Endothelial cell of umbilical vein (primary cell): ENCODE measurements at regions not wholly inside any gene's neighbourhood (a gene's known extent, or its start where the extent isn't known, plus 50 kb on each side); places are given as distances from the start of the nearest gene placed in this dataset.
"Not testable (repeated sequence)": the region's sequence is repeated elsewhere in the genome, so short reads cannot be mapped to it uniquely, and the experiment has no call there.

Experiments used
- BruUV-seq: library from RNA; stranded (reverse); fragments of 400-500 nt; replicated peaks from 2 replicates; lab custom pipeline; 2021; lab: Mats Ljungman, UMichigan
- CTCF ChIA-PET: fragments of 300-600, 350-600 bp; sonication (Branson Sonifier 250); formaldehyde crosslinking; loops from one replicate; lab custom pipeline; 2021; ENCODE audit warnings: antibody characterized with exemption, inconsistent platforms; lab: Charles Lee
- POLR2A ChIA-PET: fragments of 300-600, 350-600 bp; sonication (Branson Sonifier 250); formaldehyde crosslinking; loops from one replicate; lab custom pipeline; 2021; ENCODE audit warnings: antibody characterized with exemption, inconsistent platforms; lab: Charles Lee
- DNase-seq: peaks from one replicate; pipeline ENCODE4 v3.0.0-alpha.2; 2011; ENCODE audit warnings: low read depth, low spot score
- FAIRE-seq: peaks from 2 replicates; lab custom pipeline; 2011; peaks lifted over from hg19 to GRCh38; lab: Jason Lieb, UNC
- H2AFZ ChIP-seq: 2 replicates; pipeline ENCODE4 v1.6.0; 2012; ENCODE audit warnings: low read depth, low read length, control low read depth, inconsistent platforms
- H3K27ac ChIP-seq: 2 replicates; pipeline ENCODE4 v1.5.1; 2011; ENCODE audit warnings: low read depth, mild to moderate bottlenecking, control low read depth, low read length, moderate library complexity; ENCODE audit not compliant: insufficient read depth
- H3K27me3 ChIP-seq, 2 experiments: 2 replicates each; pipeline versions ENCODE4 v1.6.0 to v1.6.1; 2011; ENCODE audit warnings: low read length in 2 of 2, mixed read lengths in 1 of 2; ENCODE audit not compliant: control insufficient read depth in 2 of 2, insufficient read depth in 2 of 2
- H3K36me3 ChIP-seq, 2 experiments: 2 replicates in 1 of 2; 3 replicates in 1 of 2; pipeline ENCODE4 v1.5.1; 2011; ENCODE audit warnings: low read length in 2 of 2, mild to moderate bottlenecking in 1 of 2, moderate library complexity in 1 of 2; ENCODE audit not compliant: control insufficient read depth in 2 of 2, insufficient read depth in 2 of 2; ENCODE audit errors: extremely low read depth in 1 of 2
- H3K4me1 ChIP-seq: 3 replicates; pipeline ENCODE4 v1.5.1; 2011; ENCODE audit warnings: mild to moderate bottlenecking, low read length; ENCODE audit not compliant: control insufficient read depth, insufficient read depth; ENCODE audit errors: extremely low read depth
- H3K4me2 ChIP-seq: 2 replicates; pipeline ENCODE4 v1.6.1; 2011; ENCODE audit warnings: low read length, control low read depth, mixed read lengths; ENCODE audit not compliant: insufficient read depth
- H3K4me3 ChIP-seq, 3 experiments: fragments of 200-600 bp in 1 of 3; sonication (generic), shearing (Covaris generic) in 1 of 3; replicated peaks in 1 of 3; 2 replicates each; pipeline ENCODE4 v1.5.1; 2011 to 2016; ENCODE audit warnings: control low read depth in 3 of 3, low read length in 3 of 3, mild to moderate bottlenecking in 2 of 3, inconsistent platforms in 1 of 3, low read depth in 1 of 3, moderate library complexity in 1 of 3; ENCODE audit not compliant: insufficient read depth in 1 of 3
- H3K79me2 ChIP-seq: 2 replicates; pipeline ENCODE4 v1.6.0; 2012; ENCODE audit warnings: low read length, inconsistent platforms; ENCODE audit not compliant: control insufficient read depth, insufficient read depth
- H3K9ac ChIP-seq: replicated peaks from 2 replicates; pipeline ENCODE3; 2011; ENCODE audit warnings: low read length, control low read depth; ENCODE audit not compliant: insufficient read depth; ENCODE audit errors: extremely low read depth
- H3K9me1 ChIP-seq: replicated peaks from 3 replicates; pipeline ENCODE4 v1.6.0; 2011; ENCODE audit warnings: mild to moderate bottlenecking, low read length; ENCODE audit not compliant: control insufficient read depth, insufficient read depth; ENCODE audit errors: extremely low read depth
- H3K9me3 ChIP-seq: replicated peaks from 2 replicates; pipeline ENCODE4 v1.5.1; 2012; ENCODE audit warnings: low read length, inconsistent platforms; ENCODE audit not compliant: control insufficient read depth, insufficient read depth
- H4K20me1 ChIP-seq: replicated peaks from 2 replicates; pipeline ENCODE3; 2011; ENCODE audit warnings: mild to moderate bottlenecking, low read length; ENCODE audit not compliant: control insufficient read depth, insufficient read depth; ENCODE audit errors: extremely low read depth
- CTCF ChIP-seq, 2 donors: IDR thresholded peaks; 1 replicate in 1 of 2; 2 replicates in 1 of 2; pipeline ENCODE4 v1.5.1; 2011; ENCODE audit warnings: low read length in 2 of 2, mild to moderate bottlenecking in 2 of 2, moderate library complexity in 2 of 2, control low read depth in 1 of 2, inconsistent platforms in 1 of 2, low read depth in 1 of 2; ENCODE audit not compliant: insufficient read depth in 1 of 2; ENCODE audit errors: extremely low read depth in 1 of 2
- EZH2 ChIP-seq: IDR thresholded peaks from 2 replicates; pipeline ENCODE4 v1.6.1; 2012; ENCODE audit warnings: borderline replicate concordance, low read depth, mild to moderate bottlenecking, moderate library complexity, low read length, inconsistent platforms; ENCODE audit not compliant: severe bottlenecking
- FOS ChIP-seq: IDR thresholded peaks from 2 replicates; pipeline ENCODE4 v1.6.1; 2011; ENCODE audit warnings: mild to moderate bottlenecking, low read length, moderate library complexity, borderline replicate concordance; ENCODE audit not compliant: insufficient read depth
- GATA2 ChIP-seq: IDR thresholded peaks from 2 replicates; pipeline ENCODE4 v1.7.0; 2011; ENCODE audit warnings: low read depth, mild to moderate bottlenecking, moderate library complexity, mixed read lengths, low read length; ENCODE audit not compliant: insufficient read length, insufficient read depth
- JUN ChIP-seq: IDR thresholded peaks from 2 replicates; pipeline ENCODE4 v1.6.1; 2011; ENCODE audit warnings: borderline replicate concordance, low read depth; ENCODE audit not compliant: insufficient read length, insufficient read depth
- MYC ChIP-seq: IDR thresholded peaks from one replicate; pipeline ENCODE4 v1.6.1; 2011; ENCODE audit warnings: mild to moderate bottlenecking, low read depth, low read length
- POLR2A ChIP-seq: IDR thresholded peaks from 2 replicates; pipeline ENCODE4 v1.6.1; 2012; ENCODE audit warnings: low read depth, mild to moderate bottlenecking, control low read depth, low read length
- POLR2AphosphoS5 ChIP-seq: IDR thresholded peaks from 2 replicates; pipeline ENCODE4 v1.6.1; 2012; ENCODE audit warnings: low read depth, mild to moderate bottlenecking, control low read depth, low read length, moderate library complexity; ENCODE audit not compliant: insufficient read depth
- dilution Hi-C: fragments of 300-500 bp; cut with MboI; formaldehyde crosslinking; loops from one replicate; pipeline ENCODE4 v1.15.0; 2019; ENCODE audit warnings: low sequenced_read_pairs; ENCODE audit not compliant: extremely low pct_ligation_motif_present
- intact Hi-C: fragments of 100-400 bp; cut with micrococcal nuclease; formaldehyde crosslinking; loops from one replicate; pipeline ENCODE4 v1.10.0; 2022
- TF ChIP-seq, protein P1 (sequence below): IDR thresholded peaks from 2 replicates; pipeline ENCODE4 v1.6.1; 2011; ENCODE audit not compliant: insufficient read depth, insufficient read length

GRCh38 chr1:234784108-234784507, 174.1 kb upstream of the IRF2BP2 start:
- H3K9me3 ChIP-seq, BruUV-seq, H3K4me1 ChIP-seq, intact Hi-C loops, H3K79me2 ChIP-seq, POLR2A ChIA-PET, FAIRE-seq, H3K9me1 ChIP-seq, dilution Hi-C loops, H3K27ac ChIP-seq, H3K4me2 ChIP-seq, CTCF ChIA-PET, H2AFZ ChIP-seq, H3K4me3 ChIP-seq, DNase-seq, H4K20me1 ChIP-seq, H3K36me3 ChIP-seq, H3K9ac ChIP-seq: not testable (repeated sequence)
- peaks cover 0 to 13% of the 10 kb centered on the region in 2 experiments for H3K27me3 ChIP-seq

DNA sequence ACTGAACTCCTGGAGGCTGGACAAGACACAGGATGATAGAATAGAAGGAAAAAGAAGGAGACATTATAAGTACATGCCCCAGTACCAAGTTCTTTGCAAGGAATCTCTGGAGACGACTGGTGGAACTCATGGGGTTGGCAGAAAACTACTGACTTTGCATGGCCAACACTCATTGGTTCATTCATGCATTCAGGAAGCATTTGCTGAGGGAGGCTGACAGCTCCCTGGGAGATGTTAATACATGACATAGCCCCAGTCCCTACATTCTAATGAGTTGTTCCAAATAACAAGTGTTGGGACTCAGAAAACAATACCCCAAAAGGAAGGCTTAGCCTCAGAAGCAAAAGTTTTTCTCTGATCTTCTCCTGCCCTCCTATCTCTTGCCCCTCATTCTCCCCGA, 172.8 kb upstream of the IRF2BP2 start:
- Histone ChIP-seq H3K9me1 (no peaks in the 10 kb centered on the region), H3K27ac (no peak overlapping the region), H3K9ac (no peak overlapping the region), H2AFZ (no peak overlapping the region), H3K79me2 (no peaks in the 10 kb centered on the region), H4K20me1 (no peaks in the 10 kb centered on the region), H3K27me3 (peaks cover 0 to 16% of the 10 kb centered on the region in 2 experiments), H3K36me3 (no peaks in the 10 kb centered on the region), H3K4me2 (no peak overlapping the region), H3K4me1 (no peaks in the 10 kb centered on the region), H3K4me3 (no peak overlapping the region), H3K9me3 (no peaks in the 10 kb centered on the region)
- dilution Hi-C loops = no loop called here
- CTCF ChIA-PET = no interaction called here
- DNase-seq = peak; percentile 24
- TF ChIP-seq, protein P1, sequence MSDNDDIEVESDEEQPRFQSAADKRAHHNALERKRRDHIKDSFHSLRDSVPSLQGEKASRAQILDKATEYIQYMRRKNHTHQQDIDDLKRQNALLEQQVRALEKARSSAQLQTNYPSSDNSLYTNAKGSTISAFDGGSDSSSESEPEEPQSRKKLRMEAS = no peak
- TF ChIP-seq EZH2 (no peak), JUN (no peak), CTCF (IDR thresholded peaks at IDR 0.05; ENCODE audit: extremely low read depth in 1 of 2, insufficient read depth in 1 of 2, low read depth in 1 of 2, low read length in 2 of 2) (no peak), FOS (no peak), GATA2 (no peak), POLR2A (no peak), MYC (no peak), POLR2AphosphoS5 (no peak)
- POLR2A ChIA-PET = no interaction called here
- intact Hi-C loops = no loop called here
- FAIRE-seq = no peak
- no TSS peak for BruUV-seq
